ENCODE measurements at regions not wholly inside any gene's neighbourhood (a gene's known extent, or its start where the extent isn't known, plus 50 kb on each side); places are given as distances from the start of the nearest gene placed in this dataset.

DNA sequence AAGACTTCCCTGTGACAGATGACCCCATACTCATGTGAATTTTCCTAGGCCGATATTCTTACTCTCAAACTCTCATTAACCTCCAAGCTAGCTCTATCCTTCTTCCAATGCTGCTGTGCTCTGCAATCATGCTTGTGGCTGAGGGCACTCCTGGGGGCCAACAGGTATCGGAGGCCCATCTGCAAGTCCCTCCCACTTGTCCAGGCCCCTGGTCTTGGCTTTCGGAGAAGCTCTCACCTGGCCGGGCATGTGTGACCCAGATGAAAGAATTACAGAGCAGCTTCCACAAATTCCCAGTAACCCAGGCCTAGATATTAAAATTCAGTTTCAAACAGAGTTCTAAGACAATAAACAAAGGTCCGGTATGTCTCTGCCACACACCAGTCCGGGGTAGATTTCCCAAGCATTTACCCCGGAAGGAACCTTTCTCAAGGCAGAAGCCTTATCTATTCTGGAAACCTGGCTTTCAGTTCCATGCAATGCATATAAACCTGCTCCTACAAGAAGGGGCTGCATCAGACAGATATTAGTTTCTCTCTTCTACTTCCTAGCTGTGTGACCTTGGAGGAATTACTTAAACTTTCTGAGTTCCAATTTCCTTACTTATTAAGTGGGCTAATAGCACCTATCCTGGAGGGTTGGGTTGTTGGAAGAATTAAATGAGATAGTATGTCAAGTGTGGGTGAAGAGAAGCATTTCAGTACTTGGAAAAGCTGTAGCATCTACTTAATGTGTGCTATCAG is 270.8 kb downstream of the PTTG2 start:
- DNase-seq (ENCODE audit: low read depth) = no peak

DNA sequence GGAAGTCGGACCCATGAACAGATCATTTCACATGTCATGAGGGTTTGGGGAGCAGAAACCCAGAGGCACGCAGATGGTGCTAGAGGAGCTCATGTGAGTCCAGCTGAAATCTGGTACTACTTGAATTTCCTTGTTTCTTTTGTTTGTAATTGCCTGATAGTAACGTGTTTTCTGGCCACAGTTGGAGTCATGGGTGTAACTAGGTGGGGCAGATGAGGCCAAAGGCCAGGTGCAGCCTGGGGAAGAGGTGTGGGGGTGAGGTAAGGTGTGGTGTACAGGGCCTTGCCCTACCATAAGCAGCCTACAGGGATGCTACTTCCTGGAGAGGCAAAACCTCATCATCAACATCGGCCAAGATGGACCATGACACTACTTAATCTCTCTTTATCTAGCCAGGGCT is 271.4 kb downstream of the PTTG2 start:
- DNase-seq (ENCODE audit: low read depth) = no peak

DNA sequence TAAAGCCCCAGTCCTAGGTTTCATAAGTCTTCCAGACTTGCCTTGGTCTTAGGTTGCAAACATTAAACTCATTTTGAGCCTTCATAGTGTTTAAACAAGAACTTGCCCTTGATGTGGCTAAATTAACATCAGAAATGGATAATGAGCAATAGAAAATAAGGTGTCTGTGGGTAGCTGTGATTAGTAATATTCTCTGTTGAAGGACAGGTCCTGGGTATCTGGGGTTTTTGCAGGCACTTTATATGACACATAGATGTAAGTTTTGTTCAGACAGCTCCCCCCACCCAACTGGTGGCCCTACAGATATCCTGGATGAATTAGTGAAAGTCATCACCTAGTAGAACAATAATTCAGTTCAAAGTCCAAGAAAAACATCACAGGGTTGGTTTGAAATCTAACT is 272.5 kb downstream of the PTTG2 start:
- DNase-seq (ENCODE audit: low read depth) = no peak

DNA sequence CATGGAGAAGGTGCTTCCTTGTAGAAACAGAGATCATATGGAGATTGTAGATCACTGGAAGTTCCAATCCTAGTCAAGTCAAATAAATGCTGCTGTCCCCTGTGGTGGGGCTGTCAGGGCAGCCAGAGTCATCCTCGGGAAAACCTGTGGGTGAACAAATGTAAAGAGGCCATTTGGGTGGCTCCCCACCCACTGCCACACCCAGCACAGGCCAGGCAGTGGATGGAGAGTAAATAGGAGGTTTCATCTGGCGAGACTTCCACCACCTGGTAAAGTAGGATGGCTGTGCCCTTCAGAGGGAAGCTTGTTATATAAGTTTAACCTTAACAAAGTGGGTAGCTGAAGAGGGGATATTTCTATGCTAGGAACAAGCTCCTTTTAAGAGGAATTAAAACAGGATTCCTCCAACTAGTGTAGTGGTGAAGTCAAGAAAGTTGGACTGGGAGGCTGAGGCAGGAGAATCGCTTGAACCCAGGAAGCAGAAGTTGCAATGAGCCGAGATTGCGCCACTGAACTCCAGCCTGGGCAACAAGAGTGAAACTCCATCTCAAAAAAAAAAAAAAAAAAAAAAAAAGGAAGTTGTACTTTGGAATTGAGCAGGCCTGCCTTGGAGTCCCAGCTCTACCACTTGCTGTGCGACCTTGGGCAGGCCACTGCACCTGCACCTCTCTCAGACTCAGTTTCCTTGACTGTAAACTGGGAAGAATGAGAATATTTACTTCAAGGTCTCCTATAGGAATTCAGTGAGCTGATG is 273.7 kb downstream of the PTTG2 start:
- no peak for DNase-seq (ENCODE audit: low read depth)

DNA sequence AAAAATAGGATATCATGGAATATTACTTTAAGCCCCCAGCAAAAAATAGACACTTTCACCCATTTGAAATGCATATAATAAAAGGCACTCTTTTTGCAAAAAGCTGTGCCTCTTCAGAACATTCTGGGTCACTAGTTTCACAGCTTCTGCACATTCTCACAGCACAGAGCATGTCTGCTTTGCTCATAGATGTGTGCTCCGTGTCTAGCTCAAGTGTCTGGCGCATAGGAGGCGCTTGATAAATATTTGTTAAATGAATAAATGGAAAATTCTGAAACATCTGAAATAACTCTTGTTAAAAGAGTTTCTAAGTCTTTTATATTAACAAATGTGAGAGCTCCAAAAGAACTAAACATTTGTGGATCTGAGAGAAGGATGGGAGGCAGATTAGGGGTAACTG is 275.2 kb downstream of the PTTG2 start:
- no peak for DNase-seq (ENCODE audit: low read depth)

DNA sequence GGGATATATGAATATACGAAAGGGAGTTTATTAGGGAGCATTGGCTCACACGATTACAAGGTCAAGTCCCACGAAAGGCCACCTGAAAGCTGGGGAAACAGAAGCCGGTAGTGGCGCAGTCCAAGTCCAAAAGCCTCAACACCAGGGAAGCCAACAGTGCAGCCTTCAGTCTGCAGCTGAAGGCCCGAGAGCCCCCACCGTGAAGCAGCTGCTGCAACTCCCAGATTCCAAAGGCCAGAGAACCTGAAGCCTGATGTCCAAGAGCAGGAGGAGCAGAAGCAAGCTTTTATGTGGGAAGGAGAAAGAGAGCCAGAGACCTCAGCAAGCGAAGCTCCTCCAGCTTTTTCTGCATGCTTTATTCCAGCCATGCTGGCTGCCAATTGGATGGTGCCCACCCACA is 275.8 kb downstream of the PTTG2 start:
- no peak for DNase-seq (ENCODE audit: low read depth)

DNA sequence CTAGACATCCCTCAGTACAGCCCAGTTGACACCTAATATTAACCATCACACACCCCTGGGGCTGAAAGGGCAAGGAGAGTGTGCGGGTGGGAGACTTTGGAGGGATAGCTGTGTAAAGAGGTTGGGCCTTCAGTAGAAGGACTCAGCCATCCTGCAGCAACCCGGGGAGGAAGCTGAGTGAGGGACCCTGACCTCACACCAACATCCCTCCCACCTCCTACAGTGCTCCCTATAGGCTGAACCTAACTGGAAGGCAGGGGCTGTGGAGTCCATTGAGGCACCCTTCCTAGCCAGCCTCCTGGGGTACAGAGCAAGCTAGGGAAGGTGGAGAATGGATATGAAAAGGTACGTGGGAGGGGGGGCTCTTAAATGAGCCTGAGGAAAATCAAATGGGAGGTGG is 276.3 kb downstream of the PTTG2 start:
- DNase-seq (ENCODE audit: low read depth) = no peak

DNA sequence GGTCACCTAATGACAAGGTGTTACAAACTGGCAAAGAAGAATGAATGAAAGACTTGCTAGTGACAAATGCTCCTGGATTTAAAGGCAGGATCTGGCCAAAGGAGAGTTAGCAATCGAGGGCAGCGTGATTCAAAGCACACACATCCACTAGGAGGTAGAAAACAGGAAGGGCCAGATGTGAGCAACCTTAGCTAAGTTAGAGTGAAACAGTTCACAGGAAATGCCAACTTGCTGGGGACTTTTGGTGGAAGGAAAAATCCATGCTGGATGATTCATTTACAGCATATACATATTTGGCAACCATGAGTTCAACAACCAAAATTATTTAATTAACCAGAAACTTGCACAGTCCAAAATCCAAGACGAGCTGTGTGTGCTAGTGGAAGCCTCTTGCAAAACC is 276.9 kb downstream of the PTTG2 start:
- DNase-seq (ENCODE audit: low read depth) = no peak

DNA sequence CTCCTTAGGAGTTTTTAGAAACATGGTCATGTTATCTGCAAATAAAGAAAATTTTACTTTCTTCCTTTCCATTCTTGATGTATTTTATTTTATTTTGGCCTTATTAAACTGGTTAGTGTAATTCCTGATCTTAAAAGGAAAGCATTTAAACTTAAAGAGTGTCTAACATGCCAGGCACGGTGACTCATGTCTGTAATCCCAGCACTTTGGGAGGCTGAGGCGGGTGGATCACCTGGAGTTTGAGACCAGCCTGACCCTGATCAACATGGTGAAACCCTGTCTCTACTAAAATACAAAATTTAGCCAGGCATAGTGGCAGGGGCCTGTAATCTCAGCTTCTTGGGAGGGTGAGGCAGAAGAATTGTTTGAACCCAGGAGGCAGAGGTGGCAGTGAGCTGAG is 281.3 kb downstream of the PTTG2 start:
- DNase-seq (ENCODE audit: low read depth) = no peak

DNA sequence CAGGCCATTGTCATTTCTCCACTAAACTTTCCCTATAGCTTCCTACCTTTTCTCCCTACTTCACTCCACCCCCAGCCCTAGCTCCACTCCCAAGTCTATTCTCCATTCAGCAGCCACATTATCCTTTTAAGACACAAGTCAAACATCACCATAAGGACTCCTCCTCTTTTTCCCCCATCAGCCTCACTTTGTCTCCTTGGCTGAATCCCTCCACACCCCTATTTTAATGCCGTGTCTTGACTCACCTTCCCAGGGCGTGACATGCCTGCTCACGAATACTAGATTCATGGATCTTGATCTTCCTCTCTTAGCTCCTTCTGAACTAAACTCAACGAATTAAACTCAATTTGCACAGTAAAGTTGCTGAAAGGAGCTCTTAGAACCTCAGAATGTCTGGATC is 281.9 kb downstream of the PTTG2 start:
- DNase-seq (ENCODE audit: low read depth) = no peak

DNA sequence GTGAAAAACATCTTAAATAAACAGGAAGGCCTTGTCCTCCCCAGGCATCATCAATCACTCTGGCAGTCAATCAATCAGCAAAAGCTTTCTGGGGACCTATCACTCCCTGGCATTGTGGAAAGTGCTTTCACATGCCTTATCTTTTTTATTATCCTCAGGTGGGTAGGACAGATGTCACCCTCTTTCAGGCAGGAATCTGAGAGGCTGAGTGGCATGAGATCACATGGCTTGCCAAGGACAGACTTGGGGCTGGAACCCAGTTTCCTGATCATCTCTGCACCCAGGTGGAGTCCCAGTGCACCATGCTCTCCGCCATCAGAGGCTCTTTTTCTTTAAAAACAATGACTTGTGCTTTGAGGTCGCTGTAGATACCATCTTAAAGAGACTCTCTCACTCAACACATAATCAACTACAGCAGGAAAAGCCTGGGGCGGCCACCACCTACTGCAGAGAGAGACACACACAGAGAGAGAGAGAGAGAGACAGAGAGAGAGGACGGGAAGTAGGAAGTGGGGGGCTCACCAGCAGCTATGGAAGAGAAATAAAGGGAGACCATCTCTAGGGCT is 282.7 kb downstream of the PTTG2 start:
- DNase-seq (ENCODE audit: low read depth) = no peak

DNA sequence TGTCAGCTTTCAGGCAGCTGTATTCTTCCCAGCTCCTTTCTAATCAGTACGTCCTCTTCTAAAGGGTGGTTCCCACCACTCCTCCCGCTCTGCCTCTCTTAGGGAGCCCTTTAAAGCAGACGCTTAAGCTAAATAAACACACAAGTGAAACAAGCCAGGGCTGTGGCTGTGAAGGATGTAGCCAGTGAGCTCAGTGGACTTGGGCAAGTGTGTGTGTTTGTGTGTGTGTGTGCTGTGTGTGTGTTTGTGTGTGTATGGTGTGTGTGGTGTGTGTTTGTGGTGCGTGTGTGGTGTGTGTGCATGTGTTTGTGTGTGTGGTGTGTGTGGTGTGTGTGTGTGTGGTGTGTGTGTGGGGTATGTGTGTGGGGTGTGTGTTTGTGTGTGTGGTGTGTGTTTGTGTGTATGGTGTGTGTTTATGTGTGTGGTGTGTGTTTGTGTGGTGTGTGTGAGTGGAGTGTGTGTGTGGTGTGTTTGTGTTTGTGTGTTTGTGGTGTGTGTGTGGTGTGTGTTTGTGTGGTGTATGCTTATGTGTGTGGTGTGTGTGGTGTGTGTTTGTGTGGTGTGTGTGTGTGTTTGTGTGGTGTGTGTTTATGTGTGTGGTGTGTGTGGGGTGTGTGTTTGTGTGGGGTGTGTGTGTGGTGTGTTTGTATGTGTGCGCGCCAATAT is 283.3 kb downstream of the PTTG2 start:
- no peak for DNase-seq (ENCODE audit: low read depth)

DNA sequence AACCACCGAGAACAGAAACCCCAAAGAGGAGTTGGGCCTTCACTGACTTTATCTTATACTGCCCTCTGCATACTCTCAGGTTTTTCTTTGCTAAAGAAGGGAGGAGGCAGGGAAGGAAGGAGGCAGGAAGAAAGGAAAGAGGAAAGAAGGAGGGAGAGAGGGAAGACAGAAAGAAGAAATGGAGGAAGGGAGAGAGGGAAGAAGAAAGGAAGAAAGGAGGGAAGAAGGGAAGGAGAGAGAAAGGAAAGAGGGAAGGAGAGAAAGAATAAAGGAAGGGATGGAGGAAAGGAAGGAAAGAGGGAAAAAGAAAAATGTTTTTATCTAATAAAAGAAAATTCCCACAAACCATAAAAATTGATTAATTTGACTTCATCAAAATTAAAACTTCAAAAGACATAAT is 294.6 kb downstream of the PTTG2 start:
- no peak for DNase-seq (ENCODE audit: low read depth)

DNA sequence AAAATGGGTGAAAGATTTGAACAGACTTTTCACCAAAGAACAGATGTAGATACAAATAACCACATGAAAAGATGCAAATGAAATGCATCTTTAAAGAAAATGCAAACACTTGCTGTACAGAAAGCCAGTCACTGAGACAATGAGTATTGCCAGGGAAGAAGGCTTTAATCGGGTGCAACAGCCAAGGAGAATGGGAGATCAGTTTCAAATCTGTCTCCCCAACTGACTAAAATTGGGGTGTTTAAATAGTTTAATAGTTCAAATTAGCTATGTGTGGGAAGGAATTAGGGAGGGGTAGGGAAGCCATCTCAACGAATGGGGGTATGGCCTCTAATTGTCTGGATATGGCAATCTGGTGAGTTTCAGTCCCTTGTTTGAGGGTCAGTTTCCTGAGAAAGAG is 295.4 kb downstream of the PTTG2 start:
- no peak for DNase-seq (ENCODE audit: low read depth)

DNA sequence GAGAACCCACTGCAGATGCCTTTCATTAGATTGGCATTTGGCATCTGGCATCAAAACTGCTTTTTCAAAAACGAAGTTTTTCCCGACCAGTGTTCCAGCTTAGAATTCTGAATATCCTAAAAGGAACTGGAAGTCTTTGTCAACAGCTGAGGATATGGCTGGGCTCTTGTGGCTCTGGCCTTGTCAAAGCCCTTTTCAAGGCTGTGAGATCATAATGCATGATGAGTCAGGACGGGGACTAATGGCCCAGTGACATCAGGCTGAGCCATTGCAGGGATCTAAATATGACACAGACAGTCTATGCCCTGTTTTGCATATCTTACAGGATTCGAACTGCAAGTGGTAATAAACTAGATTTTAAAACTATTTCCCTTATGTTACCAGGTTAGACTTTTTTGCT is 306.4 kb downstream of the PTTG2 start:
- no peak for DNase-seq (ENCODE audit: low read depth)

DNA sequence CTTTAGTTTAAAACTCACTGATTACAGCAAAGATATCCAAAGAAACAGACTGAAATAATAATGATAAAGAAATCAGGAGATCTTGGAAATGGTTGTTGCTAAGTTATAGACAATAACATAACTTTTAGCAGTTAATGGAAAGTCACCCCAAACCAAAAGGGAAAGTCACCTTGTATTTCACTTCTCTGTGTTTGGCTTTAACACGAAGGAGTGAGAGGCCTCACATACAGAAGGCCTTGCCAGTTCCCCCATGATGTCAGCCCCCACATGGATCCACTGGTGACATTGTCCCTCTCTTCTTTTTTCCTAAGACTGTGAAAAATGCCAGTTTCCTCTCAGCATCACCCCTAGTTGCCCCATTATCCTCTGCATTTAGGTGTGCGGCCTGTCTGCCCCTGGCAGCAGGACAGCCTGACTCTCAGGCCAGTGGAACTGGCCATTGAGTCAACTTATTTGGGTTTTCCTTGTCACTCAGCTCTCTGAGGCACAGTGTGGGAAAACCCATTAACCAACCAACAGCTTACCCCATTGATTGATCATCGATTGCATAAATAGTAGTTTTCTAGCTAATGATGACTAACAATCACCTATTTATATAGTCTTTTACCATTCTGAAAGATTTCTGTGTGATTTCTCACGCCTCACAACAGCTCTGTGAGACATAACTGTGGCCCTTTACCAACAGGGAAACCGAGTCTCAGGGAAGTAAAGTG is 308.1 kb downstream of the PTTG2 start:
- no peak for DNase-seq (ENCODE audit: low read depth)

DNA sequence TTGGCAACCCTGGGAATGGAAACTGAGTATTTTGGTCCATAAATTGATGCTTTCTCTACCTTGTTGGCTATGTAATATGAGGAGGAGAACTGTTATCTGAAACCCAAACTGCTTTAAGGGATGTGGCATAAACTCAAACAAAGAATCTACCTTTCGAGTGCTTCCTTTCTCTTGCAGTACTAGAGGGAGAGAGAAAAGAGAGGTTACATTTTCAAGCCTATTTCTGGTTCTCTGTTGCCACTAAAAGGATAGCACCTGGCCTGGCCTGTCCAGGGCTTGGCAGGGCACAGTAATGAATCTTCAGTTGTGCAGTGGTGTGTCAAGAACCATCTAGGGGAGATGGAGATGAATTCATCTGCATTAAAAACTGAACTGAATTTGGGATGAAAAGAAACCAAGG is 308.6 kb downstream of the PTTG2 start:
- DNase-seq (ENCODE audit: low read depth) = no peak

DNA sequence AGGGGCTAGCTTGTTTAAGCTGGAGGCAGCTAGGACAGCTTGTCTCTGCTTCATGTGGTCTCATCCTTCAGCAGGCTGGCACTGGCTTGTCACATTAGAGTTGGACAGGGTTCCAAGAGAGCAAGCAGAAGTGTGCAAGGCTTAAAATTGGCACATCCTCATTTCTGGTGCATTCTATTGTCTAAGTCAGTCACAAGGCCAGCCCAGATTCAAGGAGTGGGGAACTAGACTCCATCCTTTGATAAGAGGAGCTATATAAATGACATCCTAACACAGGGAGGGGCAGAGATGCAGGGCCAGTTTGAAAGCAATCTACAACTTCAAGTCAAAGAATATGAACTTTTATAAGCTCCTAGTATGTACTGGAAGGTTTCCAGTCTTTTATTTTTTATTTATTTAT is 313.2 kb downstream of the PTTG2 start:
- no peak for DNase-seq (ENCODE audit: low read depth)

DNA sequence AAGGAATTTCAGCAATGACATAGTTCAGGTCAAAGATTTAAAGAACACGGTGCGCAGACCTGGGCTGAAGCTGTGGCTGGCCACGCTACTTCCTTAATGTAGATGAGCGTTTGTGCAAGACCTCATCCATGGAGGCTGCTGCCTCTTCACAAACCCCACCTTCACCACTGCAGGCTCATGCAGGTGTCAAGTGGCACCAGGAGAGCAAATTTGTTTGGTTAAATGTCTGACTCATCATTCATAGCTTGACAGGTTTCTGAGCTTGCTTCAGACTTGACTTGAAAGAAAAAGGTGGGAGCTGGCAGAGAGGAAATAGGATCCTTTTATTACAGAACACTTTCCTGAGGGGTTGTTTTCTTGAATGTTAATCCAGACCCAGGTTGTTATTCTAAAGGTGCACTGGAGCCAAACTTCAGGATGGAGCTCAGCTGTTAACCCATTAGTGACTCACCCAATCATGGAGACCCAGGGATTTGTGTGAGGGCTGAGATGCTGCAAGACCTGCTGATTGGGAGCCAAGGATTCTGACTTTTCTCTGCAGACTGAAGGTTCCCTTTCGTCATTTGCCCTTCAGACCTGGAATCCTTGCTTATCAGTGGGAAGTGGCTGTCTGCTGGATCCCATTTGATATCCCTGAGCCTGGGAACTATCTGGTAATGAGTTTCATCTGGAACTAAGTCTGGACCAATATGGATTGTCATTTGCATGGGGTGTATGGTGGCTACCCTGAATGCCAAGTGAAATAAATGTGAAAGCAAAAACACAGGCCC is 315.3 kb downstream of the PTTG2 start:
- DNase-seq (ENCODE audit: low read depth) = no peak

DNA sequence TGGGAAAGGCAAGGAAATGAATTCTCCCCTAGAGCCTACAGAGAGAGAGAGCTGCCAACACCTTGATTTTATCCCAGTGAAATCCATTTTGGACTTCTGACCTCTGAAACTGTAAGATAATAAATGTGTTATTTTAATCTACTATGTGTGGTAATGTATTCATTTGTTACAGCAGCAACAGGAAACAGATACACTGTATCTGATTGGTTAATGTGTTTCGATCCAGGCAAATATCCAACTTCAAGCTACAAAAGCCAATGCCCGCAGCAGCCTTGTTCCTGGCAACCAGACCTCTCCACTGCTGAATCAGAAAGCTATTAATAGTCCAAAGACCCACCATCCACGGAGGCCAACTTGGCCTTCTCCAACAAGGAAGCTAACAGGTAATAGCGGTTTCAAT is 318.1 kb downstream of the PTTG2 start:
- no peak for DNase-seq (ENCODE audit: low read depth)

DNA sequence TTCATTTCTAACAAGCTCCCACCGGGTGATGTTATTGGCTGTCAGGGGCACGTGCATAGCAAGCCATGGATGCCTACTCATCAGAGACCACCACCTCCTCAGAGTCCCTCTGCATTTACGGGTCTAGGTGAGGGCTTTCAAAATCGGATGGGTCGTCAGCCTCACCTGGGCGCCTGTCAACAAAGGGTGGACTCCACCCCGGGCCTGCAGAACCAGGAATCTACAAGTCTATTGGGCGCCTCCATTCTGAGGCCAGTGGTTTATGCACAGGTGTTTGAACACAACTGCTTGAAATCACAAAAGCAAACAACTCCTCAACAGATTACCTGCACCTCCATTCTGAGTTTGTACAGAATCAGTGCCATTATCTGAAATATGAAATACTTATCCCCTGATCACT is 318.9 kb downstream of the PTTG2 start:
- DNase-seq (ENCODE audit: low read depth) = no peak

Data from T follicular helper cell (primary cell).